Vagina (tissue), 2 donors: ENCODE measurements at regions not wholly inside any gene's neighbourhood (a gene's known extent, or its start where the extent isn't known, plus 50 kb on each side); places are given as distances from the start of the nearest gene placed in this dataset.

Experiments
- DNase-seq, 2 donors: peaks; one replicate each; pipeline ENCODE4 v3.0.0-alpha.2; 2017; ENCODE audit errors: extremely low spot score in 2 of 2
- H3K27ac ChIP-seq: fragments of 200-600 bp; sonication (generic); one replicate; pipeline ENCODE4 v1.5.1; 2019
- H3K27me3 ChIP-seq: fragments of 200-600 bp; sonication (generic); one replicate; pipeline ENCODE4 v1.5.1; 2019
- H3K36me3 ChIP-seq, 2 donors: fragments of 200-600 bp; sonication (generic); one replicate each; pipeline ENCODE4 v1.5.1; 2017 to 2019
- H3K4me1 ChIP-seq: fragments of 200-600 bp; sonication (generic); one replicate; pipeline ENCODE4 v1.5.1; 2019
- H3K4me3 ChIP-seq, 2 donors: fragments of 200-600 bp; sonication (generic); 1 replicate in 1 of 2; 2 replicates in 1 of 2; pipeline ENCODE4 v1.5.1; 2016 to 2019
- H3K9me3 ChIP-seq: fragments of 200-600 bp; sonication (generic); one replicate; pipeline ENCODE4 v1.5.1; 2019
- CTCF ChIP-seq, 3 experiments: fragments of 450-650 bp in 2 of 3; fragments of 200-600 bp in 1 of 3; sonication (generic) in 1 of 3; IDR thresholded peaks; one replicate each; pipeline ENCODE4 v1.5.1; 2017 to 2019; ENCODE audit warnings: antibody characterized with exemption in 3 of 3, mild to moderate bottlenecking in 2 of 3, moderate library complexity in 2 of 3
- POLR2A ChIP-seq, 2 donors: fragments of 450-650 bp; IDR thresholded peaks; one replicate each; pipeline ENCODE4 v1.6.1; 2017; ENCODE audit warnings: antibody characterized with exemption in 2 of 2, mild to moderate bottlenecking in 2 of 2, moderate library complexity in 2 of 2
- POLR2AphosphoS5 ChIP-seq, 2 donors: sonication (generic); formaldehyde crosslinking; IDR thresholded peaks; one replicate each; pipeline ENCODE4 v1.9.0; 2017; ENCODE audit warnings: antibody characterized with exemption in 2 of 2, mild to moderate bottlenecking in 2 of 2, low read depth in 1 of 2; ENCODE audit not compliant: insufficient read depth in 1 of 2
- intact Hi-C: fragments of 100-400 bp; cut with DNase I; formaldehyde crosslinking; loops from one replicate; pipeline ENCODE4 v1.15.1; 2023

- TF ChIP-seq CTCF (IDR thresholded peaks at IDR 0.05) (no peak), POLR2A (IDR thresholded peaks at IDR 0.05) (no peak), POLR2AphosphoS5 (IDR thresholded peaks at IDR 0.05; ENCODE audit: insufficient read depth in 1 of 2, low read depth in 1 of 2) (no peak)
- H3K4me1 ChIP-seq, result no peaks in the 10 kb centered on the region
- H3K36me3 ChIP-seq, result no peaks in the 10 kb centered on the region
- H3K4me3 ChIP-seq, result no peak overlapping the region
- DNase-seq, result no peak
- H3K27me3 ChIP-seq, result no peaks in the 10 kb centered on the region
- intact Hi-C loops, result no loop called here
- no peaks in the 10 kb centered on the region for H3K9me3 ChIP-seq
- H3K27ac ChIP-seq, result no peak overlapping the region
Measured at GRCh38 chr15:96538491-96538890, 208.0 kb downstream of the NR2F2 start.

DNA sequence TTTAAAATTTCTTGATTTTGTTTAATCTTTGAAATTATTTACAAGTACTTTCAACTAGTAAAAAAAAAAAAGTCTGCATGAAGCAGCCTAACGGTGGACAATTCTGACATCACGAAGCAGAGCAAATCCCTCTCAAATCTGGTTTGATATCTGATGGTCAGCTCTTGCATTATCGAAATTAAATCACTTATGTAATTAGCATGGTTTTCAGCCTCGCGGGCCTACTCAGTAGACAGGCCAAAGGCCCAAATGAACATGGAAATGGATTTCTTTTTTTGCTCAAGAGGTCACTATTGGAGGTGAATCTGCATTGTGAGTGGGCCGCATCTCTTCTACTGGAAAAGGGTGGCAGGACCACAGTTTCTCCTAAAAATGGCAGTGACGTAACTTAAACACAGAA is 209.8 kb downstream of the NR2F2 start:
- TF ChIP-seq POLR2AphosphoS5 (IDR thresholded peaks at IDR 0.05; ENCODE audit: insufficient read depth in 1 of 2, low read depth in 1 of 2) (no peak), CTCF (IDR thresholded peaks at IDR 0.05) (no peak), POLR2A (IDR thresholded peaks at IDR 0.05) (no peak)

GRCh38 chr15:96542130-96542770 is 211.8 kb downstream of the NR2F2 start:
- H3K27ac ChIP-seq, result no peak overlapping the region
- DNase-seq, result no peak
- no peaks in the 10 kb centered on the region for H3K4me1 ChIP-seq
- H3K27me3 ChIP-seq, result no peaks in the 10 kb centered on the region
- H3K9me3 ChIP-seq, result no peaks in the 10 kb centered on the region
- H3K36me3 ChIP-seq, result no peaks in the 10 kb centered on the region
- intact Hi-C loops, result no loop called here
- TF ChIP-seq POLR2AphosphoS5 (IDR thresholded peaks at IDR 0.05; ENCODE audit: insufficient read depth in 1 of 2, low read depth in 1 of 2) (no peak), CTCF (IDR thresholded peaks at IDR 0.05) (no peak)
- no peak overlapping the region for H3K4me3 ChIP-seq

More for the DNA sequence above, 209.8 kb downstream of the NR2F2 start:
- Histone ChIP-seq H3K9me3 (no peaks in the 10 kb centered on the region), H3K36me3 (no peaks in the 10 kb centered on the region), H3K4me3 (no peak overlapping the region), H3K27me3 (no peaks in the 10 kb centered on the region), H3K4me1 (no peaks in the 10 kb centered on the region), H3K27ac (no peak overlapping the region)
- intact Hi-C loops, result no loop called here
- no peak for DNase-seq

DNA sequence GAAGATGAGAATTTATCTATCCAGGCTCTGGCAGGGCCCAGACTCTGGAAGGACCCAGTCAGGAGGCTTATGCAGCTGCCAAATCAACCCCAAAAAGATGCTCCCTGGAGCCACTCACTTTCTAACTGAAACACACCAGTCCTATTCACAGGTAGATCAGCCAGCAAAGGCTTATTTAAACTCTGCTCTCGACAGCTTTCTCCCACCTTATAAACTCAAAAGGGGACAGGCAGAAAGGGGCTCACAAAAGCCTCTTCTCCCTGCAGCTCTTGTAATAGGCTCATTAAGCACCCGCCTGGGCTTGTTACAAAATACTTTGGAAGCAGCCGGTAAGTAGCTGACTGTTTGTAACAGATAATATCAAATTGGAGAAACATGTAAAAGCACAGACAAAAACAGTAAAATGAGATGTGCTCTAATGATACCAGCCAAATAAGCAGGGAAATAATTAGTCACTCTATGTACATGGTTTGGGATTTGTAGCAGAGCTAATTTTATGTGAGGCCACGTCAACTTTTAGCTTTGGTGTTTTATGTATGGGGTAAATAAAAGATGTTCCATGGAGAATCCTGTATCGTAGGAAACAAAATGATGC is 213.8 kb downstream of the NR2F2 start:
- Histone ChIP-seq H3K4me3 (no peak overlapping the region), H3K36me3 (no peaks in the 10 kb centered on the region), H3K4me1 (no peaks in the 10 kb centered on the region), H3K27me3 (no peaks in the 10 kb centered on the region), H3K27ac (no peak overlapping the region), H3K9me3 (no peaks in the 10 kb centered on the region)
- TF ChIP-seq CTCF (IDR thresholded peaks at IDR 0.05), result no peak
- TF ChIP-seq POLR2AphosphoS5 (IDR thresholded peaks at IDR 0.05; ENCODE audit: insufficient read depth in 1 of 2, low read depth in 1 of 2), result no peak
- no peak for TF ChIP-seq POLR2A (IDR thresholded peaks at IDR 0.05)
- DNase-seq, result no peak
- intact Hi-C loops, result no loop called here

DNA sequence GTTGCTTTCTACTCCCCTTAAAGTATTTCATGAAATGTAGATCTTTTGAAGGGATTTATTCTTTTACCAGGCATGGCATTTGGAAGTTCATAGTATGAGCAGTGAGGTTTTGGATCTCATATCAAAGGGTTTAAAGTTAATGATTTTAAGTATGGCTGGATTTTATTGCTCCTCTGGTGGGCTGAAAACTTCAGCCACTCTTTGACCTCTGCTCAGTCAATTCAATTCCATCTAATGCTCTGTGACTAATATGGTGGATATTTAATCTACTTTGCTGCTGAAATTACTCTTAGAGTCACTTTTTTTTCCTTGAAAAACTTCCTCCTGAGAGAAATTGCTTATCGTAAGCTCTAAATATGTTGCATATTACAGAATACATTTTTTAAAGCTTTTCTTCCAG is 218.6 kb downstream of the NR2F2 start:
- Histone ChIP-seq H3K4me1 (no peaks in the 10 kb centered on the region), H3K36me3 (no peaks in the 10 kb centered on the region), H3K27ac (no peak overlapping the region), H3K27me3 (no peaks in the 10 kb centered on the region), H3K4me3 (no peak overlapping the region), H3K9me3 (no peaks in the 10 kb centered on the region)
- no peak for DNase-seq
- TF ChIP-seq CTCF (IDR thresholded peaks at IDR 0.05) (no peak), POLR2AphosphoS5 (IDR thresholded peaks at IDR 0.05; ENCODE audit: insufficient read depth in 1 of 2, low read depth in 1 of 2) (no peak), POLR2A (IDR thresholded peaks at IDR 0.05) (no peak)
- intact Hi-C loops, result no loop called here
